CD14-positive monocyte (primary cell): ENCODE measurements at regions not wholly inside any gene's neighbourhood (a gene's known extent, or its start where the extent isn't known, plus 50 kb on each side); places are given as distances from the start of the nearest gene placed in this dataset.

Experiments
- DNase-seq, 3 donors: peaks; one replicate each; pipeline ENCODE4 v3.0.0-alpha.2; 2011 to 2022
- H2AFZ ChIP-seq: 2 replicates; pipeline ENCODE4 v1.6.0; 2012; ENCODE audit warnings: mild to moderate bottlenecking, low read depth, low read length, inconsistent platforms; ENCODE audit not compliant: insufficient read depth, poor library complexity, severe bottlenecking
- H3K27ac ChIP-seq, 2 donors: 1 replicate in 1 of 2; 2 replicates in 1 of 2; pipeline ENCODE4 v1.5.1; 2012 to 2013; ENCODE audit warnings: low read length in 2 of 2, control low read depth in 1 of 2, inconsistent platforms in 1 of 2, low read depth in 1 of 2, mild to moderate bottlenecking in 1 of 2
- H3K27me3 ChIP-seq, 2 donors: one replicate each; pipeline versions ENCODE4 v1.6.0 to v1.6.1; 2011 to 2013; ENCODE audit warnings: low read length in 2 of 2; ENCODE audit not compliant: control insufficient read depth in 2 of 2, insufficient read depth in 2 of 2
- H3K36me3 ChIP-seq, 2 donors: replicated peaks in 1 of 2; 1 replicate in 1 of 2; 2 replicates in 1 of 2; pipeline versions ENCODE4 v1.5.1 to v1.6.1; 2012 to 2013; ENCODE audit warnings: low read length in 2 of 2, control low read depth in 1 of 2, inconsistent platforms in 1 of 2, mild to moderate bottlenecking in 1 of 2; ENCODE audit not compliant: insufficient read depth in 2 of 2, control insufficient read depth in 1 of 2
- H3K4me1 ChIP-seq, 2 donors: 1 replicate in 1 of 2; 2 replicates in 1 of 2; pipeline versions ENCODE4 v1.5.1 to v1.6.1; 2012 to 2013; ENCODE audit warnings: low read length in 2 of 2, control low read depth in 1 of 2, inconsistent platforms in 1 of 2, mild to moderate bottlenecking in 1 of 2, moderate library complexity in 1 of 2; ENCODE audit not compliant: insufficient read depth in 2 of 2, control insufficient read depth in 1 of 2
- H3K4me2 ChIP-seq: replicated peaks from 2 replicates; pipeline ENCODE3; 2012; ENCODE audit warnings: low read length, moderate library complexity, mild to moderate bottlenecking; ENCODE audit not compliant: poor library complexity, severe bottlenecking; ENCODE audit errors: extremely low read depth
- H3K4me3 ChIP-seq, 3 experiments: fragments of 200-600 bp in 1 of 3; sonication (generic) in 1 of 3; replicated peaks in 1 of 3; 1 replicate in 2 of 3; 2 replicates in 1 of 3; pipeline ENCODE4 v1.5.1; 2011 to 2013; ENCODE audit warnings: low read length in 3 of 3, mild to moderate bottlenecking in 3 of 3, control low read depth in 2 of 3, low read depth in 2 of 3, inconsistent platforms in 1 of 3, moderate library complexity in 1 of 3
- H3K79me2 ChIP-seq: 2 replicates; pipeline ENCODE4 v1.6.0; 2012; ENCODE audit warnings: mild to moderate bottlenecking, control low read depth, inconsistent platforms, low read length, moderate library complexity; ENCODE audit not compliant: insufficient read depth
- H3K9ac ChIP-seq: 2 replicates; pipeline ENCODE4 v1.6.0; 2017; ENCODE audit warnings: low read length, mild to moderate bottlenecking; ENCODE audit not compliant: insufficient read depth, poor library complexity, severe bottlenecking
- H3K9me3 ChIP-seq, 2 donors: replicated peaks in 1 of 2; 1 replicate in 1 of 2; 2 replicates in 1 of 2; pipeline versions ENCODE4 v1.5.1 to v1.6.1; 2012 to 2013; ENCODE audit warnings: low read length in 2 of 2, control low read depth in 1 of 2; ENCODE audit not compliant: control insufficient read depth in 1 of 2, insufficient read depth in 1 of 2
- H4K20me1 ChIP-seq: 2 replicates; pipeline ENCODE4 v1.6.0; 2012; ENCODE audit warnings: mild to moderate bottlenecking, low read length, control low read depth, moderate library complexity; ENCODE audit not compliant: insufficient read depth
- H3K27ac Mint-ChIP-seq, 7 donors: one replicate each; pipeline ENCODE4 v1.8.0; 2020; ENCODE audit warnings: mild to moderate bottlenecking in 7 of 7, mixed read lengths in 7 of 7, moderate library complexity in 6 of 7, inconsistent platforms in 2 of 7
- H3K27me3 Mint-ChIP-seq, 3 donors: one replicate each; pipeline ENCODE4 v1.8.0; 2021 to 2022; ENCODE audit warnings: low read depth in 3 of 3, mild to moderate bottlenecking in 3 of 3, mixed read lengths in 3 of 3, moderate library complexity in 3 of 3, inconsistent platforms in 1 of 3
- H3K36me3 Mint-ChIP-seq, 2 donors: one replicate each; pipeline ENCODE4 v1.8.0; 2020; ENCODE audit warnings: mixed read lengths in 2 of 2, inconsistent platforms in 1 of 2, mild to moderate bottlenecking in 1 of 2
- H3K4me1 Mint-ChIP-seq: one replicate; pipeline ENCODE4 v1.8.0; 2020; ENCODE audit warnings: mild to moderate bottlenecking, mixed read lengths
- H3K4me3 Mint-ChIP-seq, 2 donors: one replicate each; pipeline ENCODE4 v1.8.0; 2020; ENCODE audit warnings: mild to moderate bottlenecking in 2 of 2, mixed read lengths in 2 of 2, moderate library complexity in 1 of 2
- H3K9me3 Mint-ChIP-seq, 7 donors: one replicate each; pipeline ENCODE4 v1.8.0; 2020 to 2022; ENCODE audit warnings: mixed read lengths in 7 of 7, mild to moderate bottlenecking in 6 of 7, moderate library complexity in 6 of 7, inconsistent platforms in 2 of 7
- CTCF ChIP-seq: fragments of 200-600 bp; IDR thresholded peaks from one replicate; pipeline ENCODE4 v1.8.0; 2022; ENCODE audit warnings: antibody characterized with exemption, mild to moderate bottlenecking
- WGBS: methylation state at CpG from one replicate; pipeline ENCODE4 v1.1.5; 2013; ENCODE audit warnings: missing lambda C conversion rate; ENCODE audit not compliant: insufficient coverage; 5-methylcytosine and 5-hydroxymethylcytosine counted together
- intact Hi-C, 2 donors: fragments of 100-400 bp; cut with micrococcal nuclease; formaldehyde crosslinking; loops; one replicate each; pipeline versions ENCODE4 v1.15.0 to v1.15.1; 2023

- no peak overlapping the region for H3K27ac Mint-ChIP-seq
- Histone ChIP-seq H3K9me3 (no peaks in the 10 kb centered on the region), H3K27ac (no peak overlapping the region), H3K36me3 (no peaks in the 10 kb centered on the region), H3K4me1 (no peaks in the 10 kb centered on the region), H3K27me3 (no peaks in the 10 kb centered on the region), H3K79me2 (no peaks in the 10 kb centered on the region), H3K4me2 (no peak overlapping the region), H3K4me3 (no peak overlapping the region), H3K9ac (no peak overlapping the region), H4K20me1 (no peaks in the 10 kb centered on the region), H2AFZ (no peak overlapping the region)
- DNase-seq, result no peak
- no peak overlapping the region for H3K4me3 Mint-ChIP-seq
- intact Hi-C loops, result no loop called here
- WGBS, result no CpG with 5 or more reads among the region's 5 CpGs
- H3K4me1 Mint-ChIP-seq, result no peaks in the 10 kb centered on the region
- peaks cover 0 to 2% (median 0%) of the 10 kb centered on the region in 7 donors for H3K9me3 Mint-ChIP-seq
- no peak for TF ChIP-seq CTCF
- H3K36me3 Mint-ChIP-seq, result no peaks in the 10 kb centered on the region
- H3K27me3 Mint-ChIP-seq, result peaks cover 0 to 4% (median 0%) of the 10 kb centered on the region in 3 donors
Observed at GRCh38 chrX:140848800-140849199, 139.2 kb downstream of the LINC00632 start.

GRCh38 chrX:140860718-140861117 is 141.7 kb upstream of the SPANXB1 start:
- no peak overlapping the region for H3K4me3 Mint-ChIP-seq
- H3K4me2 ChIP-seq, result no peak overlapping the region
- no peak overlapping the region for H3K9ac ChIP-seq
- H3K27ac ChIP-seq, result no peak overlapping the region
- no peaks in the 10 kb centered on the region for H3K27me3 ChIP-seq
- peaks cover 0 to 9% of the 10 kb centered on the region in 2 donors for H3K9me3 ChIP-seq
- no peak overlapping the region for H3K27ac Mint-ChIP-seq
- H4K20me1 ChIP-seq, result no peaks in the 10 kb centered on the region
- H3K27me3 Mint-ChIP-seq, result peaks cover 0 to 3% (median 1%) of the 10 kb centered on the region in 3 donors
- no peak for TF ChIP-seq CTCF
- WGBS, result 92% methylated on average over 2 of the region's 9 CpGs
- peaks cover 0 to 18% (median 1%) of the 10 kb centered on the region in 7 donors for H3K9me3 Mint-ChIP-seq
- no peaks in the 10 kb centered on the region for H3K36me3 Mint-ChIP-seq
- H3K4me3 ChIP-seq, result no peak overlapping the region
- no peaks in the 10 kb centered on the region for H3K79me2 ChIP-seq
- no peaks in the 10 kb centered on the region for H3K36me3 ChIP-seq
- no peak for DNase-seq
- intact Hi-C loops, result no loop called here
- H3K4me1 Mint-ChIP-seq, result no peaks in the 10 kb centered on the region
- H3K4me1 ChIP-seq, result no peaks in the 10 kb centered on the region
- no peak overlapping the region for H2AFZ ChIP-seq
